ENCODE measurements at regions not wholly inside any gene's neighbourhood (a gene's known extent, or its start where the extent isn't known, plus 50 kb on each side); places are given as distances from the start of the nearest gene placed in this dataset.

GRCh38 chr18:8952174-8952573, 150.3 kb upstream of the NDUFV2 start:
- Mint-ChIP-seq H3K4me3 (peak overlapping the region; percentile 78), H3K9me3 (ENCODE audit: insufficient read depth) (peaks cover 2% of the 10 kb centered on the region), H3K4me1 (peaks cover 70% of the 10 kb centered on the region), H3K27me3 (no peaks in the 10 kb centered on the region), H3K27ac (peak overlapping the region; percentile 92)
- intact Hi-C loops (cut with micrococcal nuclease): no loop called here
- Histone ChIP-seq H3K4me3 (ENCODE audit: control extremely low read depth in 1 of 5, extremely low read depth in 1 of 5, insufficient read depth in 1 of 5, low read depth in 2 of 5, low read length in 4 of 5) (peak overlapping the region in 2 of 5 experiments; percentile 19 to 46), H3K27me3 (replicated peaks in 1 of 4; ENCODE audit: control extremely low read depth in 1 of 4, control insufficient read depth in 3 of 4, insufficient read depth in 4 of 4, low read length in 3 of 4) (no peaks in the 10 kb centered on the region), H3K4me1 (ENCODE audit: control insufficient read depth in 2 of 2, insufficient read depth in 2 of 2, low read length in 2 of 2) (peaks cover 60 to 61% of the 10 kb centered on the region in 2 donors), H3K36me3 (replicated peaks in 1 of 2; ENCODE audit: control extremely low read depth in 1 of 2, control insufficient read depth in 1 of 2, extremely low read depth in 1 of 2, insufficient read depth in 2 of 2, low read length in 1 of 2) (no peaks in the 10 kb centered on the region), H3K9me3 (ENCODE audit: control extremely low read depth in 1 of 3, control insufficient read depth in 2 of 3, insufficient read depth in 1 of 3, low read length in 2 of 3) (peaks cover 0 to 6% (median 1%) of the 10 kb centered on the region in 3 donors), H2AFZ (ENCODE audit: insufficient read depth, low read depth, low read length, poor library complexity, severe bottlenecking) (peak overlapping the region; percentile 30), H4K20me1 (ENCODE audit: control insufficient read depth, insufficient read depth, low read length, poor library complexity, severe bottlenecking) (no peaks in the 10 kb centered on the region), H3K79me2 (ENCODE audit: control insufficient read depth, insufficient read depth, low read length) (no peaks in the 10 kb centered on the region), H3K9ac (ENCODE audit: low read length) (peak overlapping the region; percentile 29), H3K4me2 (replicated peaks; ENCODE audit: low read depth, low read length, poor library complexity, severe bottlenecking) (peak overlapping the region; percentile 66), H3K27ac (ENCODE audit: low read length in 2 of 2) (peak overlapping the region; percentile 75 to 85)
- peak; percentile 28 for DNase-seq
- ChIA-PET POLR2A (no interaction called here), CTCF (interaction anchor here (0.9 to 1.0 kb wide), 2 partner anchors 30 to 36 kb away, joined by 3 to 5 read pairs; no protein-coding TSS in a partner anchor)
- peak; percentile 44 for ATAC-seq (ENCODE audit: low read depth)
- 22% methylated on average over 1 of the region's 5 CpGs for WGBS (ENCODE audit: insufficient coverage)
- TF ChIP-seq CTCF (IDR thresholded peaks at IDR 0.05) (no peak), EZH2 (IDR thresholded peaks at IDR 0.05; ENCODE audit: borderline replicate concordance, insufficient read depth, low read depth, low read length, poor library complexity, severe bottlenecking) (no peak)

- H4K20me1 ChIP-seq (ENCODE audit: control insufficient read depth, insufficient read depth, low read length, poor library complexity, severe bottlenecking): no peaks in the 10 kb centered on the region
- WGBS (ENCODE audit: insufficient coverage): 97% methylated on average over 6 of the region's 10 CpGs
- no peak overlapping the region for H3K27ac Mint-ChIP-seq
- H3K27me3 Mint-ChIP-seq: no peaks in the 10 kb centered on the region
- H3K4me2 ChIP-seq (replicated peaks; ENCODE audit: low read depth, low read length, poor library complexity, severe bottlenecking): peak overlapping the region; percentile 66
- peaks cover 66% of the 10 kb centered on the region for H3K4me1 Mint-ChIP-seq
- DNase-seq (no peak), ATAC-seq (ENCODE audit: low read depth) (no peak)
- no peak overlapping the region for H3K9ac ChIP-seq (ENCODE audit: low read length)
- intact Hi-C loops (cut with micrococcal nuclease): no loop called here
- H3K9me3 ChIP-seq (ENCODE audit: control extremely low read depth in 1 of 3, control insufficient read depth in 2 of 3, insufficient read depth in 1 of 3, low read length in 2 of 3): peaks cover 0 to 6% (median 1%) of the 10 kb centered on the region in 3 donors
- no peak overlapping the region for H3K4me3 Mint-ChIP-seq
- H3K9me3 Mint-ChIP-seq (ENCODE audit: insufficient read depth): peaks cover 2% of the 10 kb centered on the region
- H3K79me2 ChIP-seq (ENCODE audit: control insufficient read depth, insufficient read depth, low read length): no peaks in the 10 kb centered on the region
- no peaks in the 10 kb centered on the region for H3K27me3 ChIP-seq (replicated peaks in 1 of 4; ENCODE audit: control extremely low read depth in 1 of 4, control insufficient read depth in 3 of 4, insufficient read depth in 4 of 4, low read length in 3 of 4)
- peak overlapping the region; percentile 75 to 85 for H3K27ac ChIP-seq (ENCODE audit: low read length in 2 of 2)
- TF ChIP-seq EZH2 (IDR thresholded peaks at IDR 0.05; ENCODE audit: borderline replicate concordance, insufficient read depth, low read depth, low read length, poor library complexity, severe bottlenecking) (no peak), CTCF (IDR thresholded peaks at IDR 0.05) (no peak)
- H3K36me3 ChIP-seq (replicated peaks in 1 of 2; ENCODE audit: control extremely low read depth in 1 of 2, control insufficient read depth in 1 of 2, extremely low read depth in 1 of 2, insufficient read depth in 2 of 2, low read length in 1 of 2): no peaks in the 10 kb centered on the region
- ChIA-PET POLR2A (no interaction called here), CTCF (interaction anchor here (1.0 to 1.5 kb wide), 2 partner anchors 29 to 256 kb away, joined by 3 read pairs; no protein-coding TSS in a partner anchor)
- peaks cover 56 to 59% of the 10 kb centered on the region in 2 donors for H3K4me1 ChIP-seq (ENCODE audit: control insufficient read depth in 2 of 2, insufficient read depth in 2 of 2, low read length in 2 of 2)
- H3K4me3 ChIP-seq (ENCODE audit: control extremely low read depth in 1 of 5, extremely low read depth in 1 of 5, insufficient read depth in 1 of 5, low read depth in 2 of 5, low read length in 4 of 5): peak overlapping the region in 1 of 5 experiments; percentile 17
- H2AFZ ChIP-seq (ENCODE audit: insufficient read depth, low read depth, low read length, poor library complexity, severe bottlenecking): no peak overlapping the region
Observed at GRCh38 chr18:8952769-8953760, 149.4 kb upstream of the NDUFV2 start.
